NCI-H345 treated with DMSO at 0.1 percent for 48 hours (cell line): ENCODE measurements at regions not wholly inside any gene's neighbourhood (a gene's known extent, or its start where the extent isn't known, plus 50 kb on each side); places are given as distances from the start of the nearest gene placed in this dataset.
"Not testable (repeated sequence)": the region's sequence is repeated elsewhere in the genome, so short reads cannot be mapped to it uniquely, and the experiment has no call there.

ENCODE experiments used
- DNase-seq: peaks from one replicate; lab custom pipeline; 2025; ENCODE audit not compliant: unreplicated experiment; lab: John Stamatoyannopoulos, UW

GRCh38 chr14:27211741-27212140, 613.9 kb upstream of the NOVA1 start:
- DNase-seq, result no peak

GRCh38 chr14:27222671-27223070, 624.8 kb upstream of the NOVA1 start:
- no peak for DNase-seq

- no peak for DNase-seq
These were observed 626.1 kb upstream of the NOVA1 start for GRCh38 chr14:27223906-27224305.

GRCh38 chr14:27228053-27228452, 630.2 kb upstream of the NOVA1 start:
- no peak for DNase-seq

- no peak for DNase-seq
These were observed 636.5 kb upstream of the NOVA1 start for GRCh38 chr14:27234331-27234730.

GRCh38 chr14:27236601-27237000, 638.8 kb upstream of the NOVA1 start:
- DNase-seq, result no peak

- no peak for DNase-seq
These were observed 645.0 kb upstream of the NOVA1 start for GRCh38 chr14:27242874-27243273.

GRCh38 chr14:27243365-27243764, 645.5 kb upstream of the NOVA1 start:
- DNase-seq, result no peak

GRCh38 chr14:27245947-27246346, 648.1 kb upstream of the NOVA1 start:
- no peak for DNase-seq

GRCh38 chr14:27253966-27254365, 656.1 kb upstream of the NOVA1 start:
- no peak for DNase-seq

GRCh38 chr14:27256805-27257204, 659.0 kb upstream of the NOVA1 start:
- DNase-seq, result no peak

- DNase-seq, result no peak
These were observed 670.0 kb upstream of the NOVA1 start for GRCh38 chr14:27267876-27268275.

- no peak for DNase-seq
These were observed 672.9 kb upstream of the NOVA1 start for GRCh38 chr14:27270716-27271115.

- DNase-seq, result no peak
These were observed 680.5 kb upstream of the NOVA1 start for GRCh38 chr14:27278341-27278740.

GRCh38 chr14:27305441-27305945, 707.7 kb upstream of the NOVA1 start:
- DNase-seq, result no peak

GRCh38 chr14:27312730-27313129, 714.9 kb upstream of the NOVA1 start:
- DNase-seq, result not testable (repeated sequence)

GRCh38 chr14:27314231-27314630, 716.4 kb upstream of the NOVA1 start:
- no peak for DNase-seq

- DNase-seq, result no peak
These were observed 717.6 kb upstream of the NOVA1 start for GRCh38 chr14:27315477-27315876.

GRCh38 chr14:27315947-27316346, 718.1 kb upstream of the NOVA1 start:
- no peak for DNase-seq

- DNase-seq, result no peak
These were observed 721.1 kb upstream of the NOVA1 start for GRCh38 chr14:27318774-27319420.

GRCh38 chr14:27320261-27320660, 722.4 kb upstream of the NOVA1 start:
- DNase-seq, result no peak

- DNase-seq, result no peak
These were observed 729.3 kb upstream of the NOVA1 start for GRCh38 chr14:27327095-27327494.

GRCh38 chr14:27338012-27338411, 740.2 kb upstream of the NOVA1 start:
- DNase-seq, result no peak
